ENCODE measurements at regions not wholly inside any gene's neighbourhood (a gene's known extent, or its start where the extent isn't known, plus 50 kb on each side); places are given as distances from the start of the nearest gene placed in this dataset.

- TF ChIP-seq ZNF367 (CRISPR knock-in tag; IDR thresholded peaks at IDR 0.05; ENCODE audit: borderline replicate concordance) (no peak), ZBTB33 (CRISPR knock-in tag; IDR thresholded peaks at IDR 0.05) (no peak; the same call in 1 of the 2 replicates), TERF1 (CRISPR knock-in tag; IDR thresholded peaks at IDR 0.05) (no peak), SOX6 (IDR thresholded peaks at IDR 0.05) (no peak), SOX6 (CRISPR knock-in tag; IDR thresholded peaks at IDR 0.05) (peak; percentile 98), NFKBIZ (CRISPR knock-in tag; IDR thresholded peaks at IDR 0.05) (peak; percentile 75), RNF2 (conservative IDR thresholded peaks at IDR 0.05; ENCODE audit: low read depth) (no peak), ZNF703 (CRISPR knock-in tag; IDR thresholded peaks at IDR 0.05; ENCODE audit: borderline replicate concordance) (no peak), ZKSCAN1 (IDR thresholded peaks at IDR 0.05; ENCODE audit: low read length) (no peak), ZBTB38 (CRISPR knock-in tag; IDR thresholded peaks at IDR 0.05) (no peak), ZNF232 (CRISPR knock-in tag; IDR thresholded peaks at IDR 0.05; ENCODE audit: borderline replicate concordance) (peak; percentile 47; the same call in 1 of the 2 replicates), TARDBP (CRISPR knock-in tag; IDR thresholded peaks at IDR 0.05) (peak; percentile 90), ZNF121 (CRISPR knock-in tag; IDR thresholded peaks at IDR 0.05) (no peak), HNF1B (CRISPR knock-in tag; IDR thresholded peaks at IDR 0.05) (peak; percentile 94; the same call in 1 of the 2 replicates), POLR2AphosphoS2 (IDR thresholded peaks at IDR 0.05; ENCODE audit: low read depth, low read length) (no peak), PHF5A (CRISPR knock-in tag; IDR thresholded peaks at IDR 0.05; ENCODE audit: low read depth, unreplicated experiment) (peak; percentile 78), PITX1 (CRISPR knock-in tag; IDR thresholded peaks at IDR 0.05) (peak; percentile 99), RNF219 (CRISPR knock-in tag; IDR thresholded peaks at IDR 0.05) (no peak), ZNF790 (CRISPR knock-in tag; IDR thresholded peaks at IDR 0.05; ENCODE audit: borderline replicate concordance) (no peak), TCF7L2 (IDR thresholded peaks at IDR 0.05; ENCODE audit: low read depth, low read length) (peak; percentile 98), MED8 (CRISPR knock-in tag; IDR thresholded peaks at IDR 0.05; ENCODE audit: insufficient replicate concordance) (peak; percentile 77), ZEB1 (IDR thresholded peaks at IDR 0.05; ENCODE audit: insufficient replicate concordance, low read depth) (peak; percentile 81), PAF1 (CRISPR knock-in tag; IDR thresholded peaks at IDR 0.05) (no peak), JUN (CRISPR knock-in tag; IDR thresholded peaks at IDR 0.05) (peak; percentile 88), JARID2 (CRISPR knock-in tag; IDR thresholded peaks at IDR 0.05; ENCODE audit: insufficient replicate concordance) (no peak)
Observed at GRCh38 chr2:193428336-193428818, 1233.6 kb upstream of the TMEFF2 start (continued).
